ENCODE measurements at regions not wholly inside any gene's neighbourhood (a gene's known extent, or its start where the extent isn't known, plus 50 kb on each side); places are given as distances from the start of the nearest gene placed in this dataset.

DNA sequence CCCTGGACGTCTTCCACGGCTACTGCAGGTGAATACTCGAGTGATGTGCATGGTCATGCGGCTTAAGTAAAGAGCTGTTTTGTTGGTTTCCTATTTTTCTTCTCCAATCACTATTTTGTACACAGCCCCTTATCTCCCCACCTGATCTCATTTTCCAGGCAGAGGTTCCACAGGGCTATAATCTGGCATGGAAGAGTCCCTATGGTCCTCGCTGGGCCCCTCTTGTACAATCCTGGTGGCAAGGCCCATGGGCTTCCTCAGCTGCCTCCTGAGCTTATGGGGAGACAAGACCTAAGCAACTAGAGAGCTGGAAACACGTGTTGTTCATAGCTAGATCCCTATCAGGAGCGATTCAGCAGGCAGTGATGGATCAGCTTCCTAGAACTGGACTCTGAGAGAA, 181.3 kb upstream of the ADO start:
- intact Hi-C loops (cut with DNase I): no loop called here
- peaks cover 23% of the 10 kb centered on the region for H3K4me1 ChIP-seq
- H3K9me3 ChIP-seq: no peaks in the 10 kb centered on the region
- DNase-seq (ENCODE audit: extremely low spot score in 2 of 2): no peak
- H3K27ac ChIP-seq: no peak overlapping the region
- H3K27me3 ChIP-seq: no peaks in the 10 kb centered on the region
- H3K36me3 ChIP-seq: no peaks in the 10 kb centered on the region
- TF ChIP-seq POLR2AphosphoS5 (IDR thresholded peaks at IDR 0.05; ENCODE audit: insufficient read depth in 1 of 2, low read depth in 1 of 2) (no peak), CTCF (IDR thresholded peaks at IDR 0.05) (no peak), POLR2A (IDR thresholded peaks at IDR 0.05) (no peak)
- H3K4me3 ChIP-seq: no peak overlapping the region

- Histone ChIP-seq H3K4me1 (peaks cover 10% of the 10 kb centered on the region), H3K4me3 (no peak overlapping the region), H3K27me3 (no peaks in the 10 kb centered on the region), H3K27ac (no peak overlapping the region), H3K9me3 (no peaks in the 10 kb centered on the region), H3K36me3 (no peaks in the 10 kb centered on the region)
- no peak for DNase-seq (ENCODE audit: extremely low spot score in 2 of 2)
- intact Hi-C loops (cut with DNase I): no loop called here
- no peak for TF ChIP-seq POLR2A (IDR thresholded peaks at IDR 0.05)
- no peak for TF ChIP-seq CTCF (IDR thresholded peaks at IDR 0.05)
- no peak for TF ChIP-seq POLR2AphosphoS5 (IDR thresholded peaks at IDR 0.05; ENCODE audit: insufficient read depth in 1 of 2, low read depth in 1 of 2)
Measured at GRCh38 chr10:62625484-62625883, 179.0 kb upstream of the ADO start.

DNA sequence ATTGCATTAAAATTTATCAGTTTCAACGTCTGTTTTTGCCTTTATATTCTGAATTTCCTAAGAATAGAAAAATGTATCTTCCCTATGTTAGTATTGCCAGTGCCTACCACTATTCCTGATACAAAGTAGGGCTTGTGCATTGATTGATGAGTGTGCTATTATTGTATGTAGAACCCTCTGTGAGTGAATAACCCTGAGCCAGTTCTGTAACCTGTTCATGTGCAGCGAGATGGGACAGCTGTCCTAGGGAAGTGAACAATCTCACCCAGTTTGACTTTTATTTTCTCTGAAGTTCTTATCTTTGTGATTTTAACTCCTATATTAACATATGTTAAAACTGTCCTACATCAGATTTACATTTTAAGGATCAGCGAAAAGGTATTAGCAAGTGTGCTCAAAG, 178.4 kb upstream of the ADO start:
- Histone ChIP-seq H3K4me1 (peaks cover 10% of the 10 kb centered on the region), H3K27ac (no peak overlapping the region), H3K4me3 (no peak overlapping the region), H3K36me3 (no peaks in the 10 kb centered on the region), H3K9me3 (no peaks in the 10 kb centered on the region), H3K27me3 (no peaks in the 10 kb centered on the region)
- TF ChIP-seq POLR2A (IDR thresholded peaks at IDR 0.05) (no peak), CTCF (IDR thresholded peaks at IDR 0.05) (no peak), POLR2AphosphoS5 (IDR thresholded peaks at IDR 0.05; ENCODE audit: insufficient read depth in 1 of 2, low read depth in 1 of 2) (no peak)
- DNase-seq (ENCODE audit: extremely low spot score in 2 of 2): no peak
- intact Hi-C loops (cut with DNase I): no loop called here

GRCh38 chr10:62626817-62627216, 177.7 kb upstream of the ADO start:
- Histone ChIP-seq H3K27ac (no peak overlapping the region), H3K27me3 (no peaks in the 10 kb centered on the region), H3K9me3 (no peaks in the 10 kb centered on the region), H3K4me3 (no peak overlapping the region), H3K36me3 (no peaks in the 10 kb centered on the region), H3K4me1 (peaks cover 10% of the 10 kb centered on the region)
- DNase-seq (ENCODE audit: extremely low spot score in 2 of 2): peak in 1 of 2 donors; percentile 10
- intact Hi-C loops (cut with DNase I): no loop called here
- TF ChIP-seq CTCF (IDR thresholded peaks at IDR 0.05): no peak
- TF ChIP-seq POLR2A (IDR thresholded peaks at IDR 0.05): no peak
- no peak for TF ChIP-seq POLR2AphosphoS5 (IDR thresholded peaks at IDR 0.05; ENCODE audit: insufficient read depth in 1 of 2, low read depth in 1 of 2)

DNA sequence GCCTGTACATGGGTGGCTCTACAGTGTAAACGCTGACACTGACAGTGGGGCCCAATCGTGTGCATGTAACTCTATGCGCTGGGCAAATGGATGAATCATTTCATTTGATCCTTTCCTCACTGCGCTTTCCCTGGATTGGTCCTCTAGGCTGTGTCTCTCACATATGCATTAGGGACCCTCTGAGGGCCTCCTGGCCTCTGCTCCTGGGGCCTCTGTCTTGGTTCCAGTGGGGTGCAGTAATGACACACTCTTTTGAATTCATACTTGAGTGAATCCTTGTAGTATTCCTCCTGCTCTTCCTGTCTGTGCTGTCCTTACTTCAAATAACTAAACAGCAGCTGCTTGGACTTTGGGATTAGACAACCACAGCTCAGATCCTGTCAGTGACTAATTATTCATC, 176.5 kb upstream of the ADO start:
- peaks cover 10% of the 10 kb centered on the region for H3K4me1 ChIP-seq
- H3K36me3 ChIP-seq: no peaks in the 10 kb centered on the region
- H3K9me3 ChIP-seq: no peaks in the 10 kb centered on the region
- no peak overlapping the region for H3K4me3 ChIP-seq
- peak in 1 of 2 donors; percentile 5 for DNase-seq (ENCODE audit: extremely low spot score in 2 of 2)
- TF ChIP-seq POLR2AphosphoS5 (IDR thresholded peaks at IDR 0.05; ENCODE audit: insufficient read depth in 1 of 2, low read depth in 1 of 2): no peak
- no peak for TF ChIP-seq CTCF (IDR thresholded peaks at IDR 0.05)
- no peak for TF ChIP-seq POLR2A (IDR thresholded peaks at IDR 0.05)
- H3K27me3 ChIP-seq: no peaks in the 10 kb centered on the region
- intact Hi-C loops (cut with DNase I): no loop called here
- no peak overlapping the region for H3K27ac ChIP-seq
